ENCODE measurements at regions not wholly inside any gene's neighbourhood (a gene's known extent, or its start where the extent isn't known, plus 50 kb on each side); places are given as distances from the start of the nearest gene placed in this dataset.

DNA sequence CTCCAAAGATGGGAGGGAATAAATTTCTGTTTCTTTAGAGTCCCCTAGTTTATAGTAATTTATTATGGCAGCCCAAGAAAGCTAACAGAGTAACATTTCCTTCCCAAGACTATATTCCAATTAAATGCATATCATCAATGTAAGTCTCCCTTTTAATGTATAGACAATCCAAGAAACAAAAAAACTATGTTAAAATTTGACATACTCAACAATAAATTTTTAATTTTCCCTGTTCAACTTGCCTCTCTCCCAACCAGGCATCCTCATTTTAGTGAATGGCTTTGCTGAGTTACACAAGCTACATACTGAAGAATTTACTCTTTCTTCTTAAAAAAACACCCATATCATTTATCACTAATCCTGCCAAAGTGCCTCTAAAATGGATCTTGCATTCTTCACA, 1357.7 kb downstream of the PCDH9 start:
- TF ChIP-seq POLR2A (IDR thresholded peaks at IDR 0.05; ENCODE audit: borderline replicate concordance, extremely low read depth, insufficient read depth, insufficient read length) (no peak), RAD21 (IDR thresholded peaks at IDR 0.05; ENCODE audit: low read depth) (no peak), CTCF (IDR thresholded peaks at IDR 0.05 in 2 of 3, conservative IDR thresholded peaks at IDR 0.05 in 1 of 3; ENCODE audit: borderline replicate concordance in 1 of 3, insufficient read depth in 1 of 3, low read depth in 2 of 3, low read length in 2 of 3) (no peak), EGR1 (IDR thresholded peaks at IDR 0.05; ENCODE audit: low read depth) (no peak), EZH2 (IDR thresholded peaks at IDR 0.05) (no peak), SP1 (IDR thresholded peaks at IDR 0.05; ENCODE audit: low read depth) (no peak)

All from HCT116 (cell line).